ENCODE measurements at regions not wholly inside any gene's neighbourhood (a gene's known extent, or its start where the extent isn't known, plus 50 kb on each side); places are given as distances from the start of the nearest gene placed in this dataset.

GRCh38 chr9:6132650-6133049 is 83.0 kb upstream of the IL33 start:
- H3K36me3 ChIP-seq (ENCODE audit: control insufficient read depth in 2 of 4, insufficient read depth in 4 of 4, low read length in 3 of 4) = no peaks in the 10 kb centered on the region
- H2AFZ ChIP-seq (ENCODE audit: low read length) = no peak overlapping the region
- TF ChIP-seq BCL11A (IDR thresholded peaks at IDR 0.05; ENCODE audit: low read depth in 2 of 2, low read length in 2 of 2) (no peak), BRCA1 (IDR thresholded peaks at IDR 0.05; ENCODE audit: low read depth, low read length) (no peak), CHD2 (IDR thresholded peaks at IDR 0.05; ENCODE audit: low read length) (no peak), TAF7 (optimal IDR thresholded peaks at IDR 0.05; ENCODE audit: borderline replicate concordance, low read depth, low read length) (no peak), EGR1 (IDR thresholded peaks at IDR 0.05; ENCODE audit: borderline replicate concordance, low read depth, low read length) (no peak), ZNF274 (IDR thresholded peaks at IDR 0.05; ENCODE audit: borderline replicate concordance, extremely low read depth, low read length) (no peak), NANOG (IDR thresholded peaks at IDR 0.05; ENCODE audit: insufficient read depth, low read depth, low read length, poor library complexity, severe bottlenecking) (no peak), EP300 (IDR thresholded peaks at IDR 0.05; ENCODE audit: borderline replicate concordance in 1 of 2, low read depth in 2 of 2, low read length in 2 of 2) (no peak), ATF2 (IDR thresholded peaks at IDR 0.05; ENCODE audit: low read length) (no peak), SP2 (IDR thresholded peaks at IDR 0.05; ENCODE audit: low read length) (no peak), CHD1 (IDR thresholded peaks at IDR 0.05; ENCODE audit: low read depth, low read length) (no peak), CBX5 (IDR thresholded peaks at IDR 0.05; ENCODE audit: low read depth, low read length) (no peak), KDM4A (IDR thresholded peaks at IDR 0.05; ENCODE audit: low read depth, low read length, severe bottlenecking) (no peak), CEBPB (IDR thresholded peaks at IDR 0.05; ENCODE audit: low read depth, low read length) (no peak)
- H2BK12ac ChIP-seq (ENCODE audit: low read depth, low read length) = no peak overlapping the region
- no peaks in the 10 kb centered on the region for H4K20me1 ChIP-seq (replicated peaks in 1 of 2; ENCODE audit: control insufficient read depth in 1 of 2, insufficient read depth in 2 of 2, low read length in 2 of 2)
- H2BK20ac ChIP-seq (ENCODE audit: low read length) = no peak overlapping the region
- H3K79me1 ChIP-seq (ENCODE audit: low read depth, low read length) = no peaks in the 10 kb centered on the region
- no peak overlapping the region for H3K56ac ChIP-seq (replicated peaks; ENCODE audit: insufficient read length, low read depth, low read length)
- CTCF ChIA-PET (ENCODE audit: partially characterized antibody) = no interaction called here
- H3K4me1 ChIP-seq (replicated peaks in 1 of 4; ENCODE audit: control insufficient read depth in 3 of 4, insufficient read depth in 4 of 4, low read length in 3 of 4) = peaks cover 0 to 2% (median 0%) of the 10 kb centered on the region in 4 experiments; a peak in 1 of 7 replicates
- 84% methylated on average over 4 of the region's 4 CpGs; no CpG with 5 or more reads in 1 of the 2 experiments for WGBS, 2 experiments (ENCODE audit: extremely low coverage in 1 of 2, insufficient coverage in 1 of 2, insufficient read length in 1 of 2, insufficient replicate concordance in 2 of 2, low coverage in 1 of 2, low lambda C conversion rate in 2 of 2, missing lambda C conversion rate in 1 of 2)
- no peak overlapping the region for H3K4me2 ChIP-seq (ENCODE audit: insufficient read depth in 1 of 2, low read depth in 2 of 2, low read length in 2 of 2)
- no peak overlapping the region for H2AK5ac ChIP-seq (ENCODE audit: low read depth, low read length)
- H3K9me3 ChIP-seq (ENCODE audit: insufficient read depth in 2 of 2, low read depth in 1 of 2, low read length in 1 of 2) = no peaks in the 10 kb centered on the region; a peak in 1 of 4 replicates
- no peaks in the 10 kb centered on the region for H3K27me3 ChIP-seq (replicated peaks in 1 of 4; ENCODE audit: control insufficient read depth in 3 of 4, extremely low read depth in 1 of 4, insufficient read depth in 3 of 4, low read length in 3 of 4)
- no peaks in the 10 kb centered on the region for H3K23me2 ChIP-seq (ENCODE audit: low read depth, low read length)
- H3K9ac ChIP-seq (replicated peaks in 1 of 4; ENCODE audit: extremely low read depth in 1 of 4, low read depth in 3 of 4, low read length in 3 of 4) = no peak overlapping the region
- H4K8ac ChIP-seq (ENCODE audit: extremely low read depth, insufficient read depth, low read length) = no peak overlapping the region
- POLR2A ChIA-PET (ENCODE audit: partially characterized antibody) = interaction anchor here (1.3 kb wide), 1 partner anchor 54 kb away, joined by 3 read pairs; no protein-coding TSS in a partner anchor
- no peak for DNase-seq (ENCODE audit: low read depth in 1 of 2, low spot score in 2 of 2)
- no peak for FAIRE-seq
- no peak overlapping the region for H3K18ac ChIP-seq (ENCODE audit: extremely low read depth, low read length)
- H3K79me2 ChIP-seq (ENCODE audit: control insufficient read depth in 1 of 2, insufficient read depth in 2 of 2, low read length in 2 of 2) = no peaks in the 10 kb centered on the region
- no peak overlapping the region for H3K14ac ChIP-seq (ENCODE audit: insufficient read length)
- no peak overlapping the region for H4K5ac ChIP-seq (ENCODE audit: insufficient read length, low read depth, low read length)
- H3K4me3 ChIP-seq (ENCODE audit: extremely low read depth in 1 of 4, insufficient read depth in 2 of 4, low read depth in 3 of 4, low read length in 4 of 4) = no peak overlapping the region
- H3K23ac ChIP-seq (ENCODE audit: insufficient read length) = no peak overlapping the region
- H2BK15ac ChIP-seq (ENCODE audit: low read length) = no peak overlapping the region
- H3K4ac ChIP-seq (replicated peaks; ENCODE audit: insufficient read length, low read depth, low read length) = no peak overlapping the region
- H4K91ac ChIP-seq (replicated peaks; ENCODE audit: insufficient read length, low read length) = no peak overlapping the region
- H2BK120ac ChIP-seq (replicated peaks; ENCODE audit: low read depth, low read length) = no peak overlapping the region
- H3K27ac ChIP-seq (ENCODE audit: low read depth, low read length) = no peak overlapping the region
- no peak overlapping the region for H2BK5ac ChIP-seq (ENCODE audit: low read depth, low read length)

All from H1 (cell line).